Loucy (cell line): ENCODE measurements at regions not wholly inside any gene's neighbourhood (a gene's known extent, or its start where the extent isn't known, plus 50 kb on each side); places are given as distances from the start of the nearest gene placed in this dataset.

Experiments used
- CTCF ChIP-seq: fragments of 200-600 bp; sonication (generic); conservative IDR thresholded peaks from 2 replicates; pipeline ENCODE4 v1.5.1; 2014; ENCODE audit warnings: mild to moderate bottlenecking, antibody characterized with exemption, low read length
- EZH2phosphoT487 ChIP-seq: fragments of 200-600 bp; IDR thresholded peaks from 2 replicates; pipeline ENCODE4 v1.6.1; 2018; ENCODE audit warnings: antibody characterized with exemption, mild to moderate bottlenecking, moderate library complexity, borderline replicate concordance

DNA sequence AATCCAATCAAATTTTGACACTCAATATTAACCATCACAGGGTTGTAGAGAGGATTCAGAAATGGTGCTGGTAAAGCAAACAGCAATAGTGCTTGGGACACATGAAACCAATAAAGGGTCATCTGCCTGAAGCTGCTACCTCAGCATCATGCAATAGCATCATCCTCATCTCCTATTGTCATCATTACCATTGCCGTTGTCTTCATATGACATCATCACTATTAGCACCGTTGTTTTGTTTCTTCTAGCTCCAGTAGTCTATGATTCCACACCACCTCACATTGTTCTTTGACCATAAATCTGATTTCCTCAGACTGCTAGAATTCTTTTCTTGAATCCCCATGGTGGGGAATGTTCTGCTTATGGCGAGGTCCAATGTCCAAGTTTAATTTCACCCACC is 52.8 kb upstream of the GRK3 start:
- TF ChIP-seq CTCF (no peak), EZH2phosphoT487 (no peak)
